22Rv1 (cell line): ENCODE measurements at regions not wholly inside any gene's neighbourhood (a gene's known extent, or its start where the extent isn't known, plus 50 kb on each side); places are given as distances from the start of the nearest gene placed in this dataset.

Experiments
- H3K27ac ChIP-seq: fragments of 450-650 bp; 2 replicates; pipeline ENCODE4 v1.5.1; 2017
- ZFX ChIP-seq: fragments of 450-650 bp; IDR thresholded peaks from 2 replicates; pipeline ENCODE4 v1.6.1; 2017; ENCODE audit warnings: antibody characterized with exemption, borderline replicate concordance
- TF ChIP-seq, protein P1 (sequence below): fragments of 450-650 bp; IDR thresholded peaks from 2 replicates; pipeline ENCODE4 v1.5.1; 2017; ENCODE audit warnings: mild to moderate bottlenecking

DNA sequence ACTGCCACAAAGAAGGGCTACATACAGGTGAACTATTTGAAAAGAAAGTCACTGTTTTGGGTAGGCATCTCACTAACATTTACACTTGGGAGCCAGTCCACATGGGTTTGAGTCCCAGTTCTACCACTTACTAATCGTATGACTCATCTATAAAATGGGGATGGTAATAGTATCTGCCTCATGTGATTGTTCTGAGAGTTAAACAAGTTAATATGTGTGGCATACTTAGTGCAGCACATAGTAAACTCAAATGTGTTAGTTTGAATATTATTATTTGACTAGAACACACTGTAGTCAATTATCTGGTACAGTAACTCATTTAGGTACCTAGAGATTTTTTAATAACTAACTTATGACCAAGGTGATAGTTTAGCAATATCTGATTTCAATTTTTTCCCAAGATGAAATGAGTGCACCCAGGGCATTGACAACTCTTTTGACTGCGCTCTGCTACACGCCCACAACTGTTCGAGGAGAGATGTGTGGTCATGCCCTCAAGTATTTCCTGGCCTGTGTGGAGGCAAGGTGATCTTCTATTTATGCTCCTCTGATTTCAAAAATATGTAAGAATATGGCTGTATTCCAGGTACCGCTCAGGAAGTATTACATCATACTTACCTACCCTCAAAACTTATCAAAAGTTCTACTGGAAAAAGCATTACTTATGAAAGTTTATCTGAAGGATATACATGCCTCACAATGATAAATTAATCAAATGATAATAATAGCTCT lies 210.6 kb upstream of the EGLN3 start:
- TF ChIP-seq, protein P1, sequence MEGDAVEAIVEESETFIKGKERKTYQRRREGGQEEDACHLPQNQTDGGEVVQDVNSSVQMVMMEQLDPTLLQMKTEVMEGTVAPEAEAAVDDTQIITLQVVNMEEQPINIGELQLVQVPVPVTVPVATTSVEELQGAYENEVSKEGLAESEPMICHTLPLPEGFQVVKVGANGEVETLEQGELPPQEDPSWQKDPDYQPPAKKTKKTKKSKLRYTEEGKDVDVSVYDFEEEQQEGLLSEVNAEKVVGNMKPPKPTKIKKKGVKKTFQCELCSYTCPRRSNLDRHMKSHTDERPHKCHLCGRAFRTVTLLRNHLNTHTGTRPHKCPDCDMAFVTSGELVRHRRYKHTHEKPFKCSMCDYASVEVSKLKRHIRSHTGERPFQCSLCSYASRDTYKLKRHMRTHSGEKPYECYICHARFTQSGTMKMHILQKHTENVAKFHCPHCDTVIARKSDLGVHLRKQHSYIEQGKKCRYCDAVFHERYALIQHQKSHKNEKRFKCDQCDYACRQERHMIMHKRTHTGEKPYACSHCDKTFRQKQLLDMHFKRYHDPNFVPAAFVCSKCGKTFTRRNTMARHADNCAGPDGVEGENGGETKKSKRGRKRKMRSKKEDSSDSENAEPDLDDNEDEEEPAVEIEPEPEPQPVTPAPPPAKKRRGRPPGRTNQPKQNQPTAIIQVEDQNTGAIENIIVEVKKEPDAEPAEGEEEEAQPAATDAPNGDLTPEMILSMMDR, result no peak
- no peak for TF ChIP-seq ZFX
- H3K27ac ChIP-seq, result no peak overlapping the region

DNA sequence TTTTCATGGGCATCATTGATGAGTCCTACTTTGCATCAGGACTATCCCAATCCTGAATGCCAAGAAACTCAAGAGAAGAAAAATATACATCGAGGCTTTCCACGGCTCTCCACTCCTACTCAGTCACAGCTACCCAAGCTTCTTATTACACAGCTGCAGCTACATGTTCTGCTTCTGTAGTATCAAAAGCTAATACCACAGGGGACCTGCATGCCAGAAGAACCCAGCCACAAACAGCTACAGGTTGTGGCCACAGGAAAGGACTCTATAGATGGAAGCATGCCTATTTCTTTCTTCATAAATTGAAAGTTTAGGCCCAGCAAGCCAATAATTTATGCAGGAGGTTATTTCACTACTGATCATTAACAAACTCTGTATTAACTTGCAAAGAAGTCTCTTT lies 209.7 kb upstream of the EGLN3 start:
- no peak overlapping the region for H3K27ac ChIP-seq
- TF ChIP-seq, protein P1, result no peak
- TF ChIP-seq ZFX, result no peak

DNA sequence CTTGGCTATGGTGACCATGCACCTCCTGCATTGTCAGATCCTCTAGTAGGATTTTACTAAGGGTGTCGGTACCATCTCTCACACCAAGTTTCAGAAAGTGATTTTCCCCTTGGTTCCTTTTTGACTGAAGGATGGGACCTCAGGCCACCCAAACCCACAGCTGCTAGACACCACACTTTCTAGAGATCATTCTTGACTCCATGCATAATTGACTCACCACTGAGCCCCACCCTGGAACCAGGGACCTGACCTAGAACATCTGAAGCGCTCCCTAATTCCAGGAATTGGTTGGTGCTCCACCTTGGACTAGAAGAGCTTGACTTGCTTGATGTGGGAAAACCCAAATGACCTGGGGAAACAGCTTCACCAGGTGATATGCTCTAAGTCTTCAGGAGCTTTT lies 206.8 kb upstream of the EGLN3 start:
- H3K27ac ChIP-seq, result no peak overlapping the region
- TF ChIP-seq, protein P1, result no peak
- no peak for TF ChIP-seq ZFX

DNA sequence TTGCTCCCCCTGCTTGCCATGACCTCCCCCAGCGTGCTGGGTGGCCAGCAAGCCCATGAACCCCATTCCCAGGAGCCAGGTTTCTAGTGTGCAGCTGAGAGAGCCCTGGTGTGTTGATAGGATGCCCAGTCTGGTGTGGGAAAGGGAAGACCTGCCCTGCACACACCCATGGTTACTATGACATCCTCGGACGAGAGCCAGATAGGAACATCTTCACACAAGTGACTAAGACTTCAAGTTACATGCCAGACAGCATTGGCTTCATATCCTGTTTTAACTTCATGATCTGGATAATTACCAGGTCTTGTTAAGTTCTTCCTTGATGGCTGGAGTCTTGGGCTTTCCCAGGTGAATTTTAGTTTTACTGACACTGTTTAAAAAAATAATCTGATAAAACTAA lies 196.6 kb upstream of the EGLN3 start:
- H3K27ac ChIP-seq, result no peak overlapping the region
- TF ChIP-seq, protein P1, result no peak
- no peak for TF ChIP-seq ZFX

DNA sequence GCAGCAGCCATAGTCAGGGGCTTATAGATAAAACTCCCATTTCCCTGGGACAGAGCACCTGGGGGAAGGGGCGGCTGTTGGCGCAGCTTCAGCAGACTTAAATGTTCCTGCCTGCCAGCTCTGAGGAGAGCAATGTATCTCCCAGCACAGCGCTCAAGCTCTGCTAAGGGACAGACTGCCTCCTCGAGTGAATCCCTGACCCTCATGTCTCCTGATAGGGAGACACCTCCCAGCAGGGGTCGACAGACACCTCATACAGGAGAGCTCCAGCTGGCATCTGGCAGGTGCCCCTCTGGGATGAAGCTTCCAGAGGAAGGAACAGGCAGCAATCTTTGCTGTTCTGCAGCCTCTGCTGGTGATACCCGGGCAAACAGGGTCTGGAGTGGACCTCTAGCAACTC lies 189.3 kb upstream of the EGLN3 start:
- H3K27ac ChIP-seq, result peak overlapping the region; percentile 71

DNA sequence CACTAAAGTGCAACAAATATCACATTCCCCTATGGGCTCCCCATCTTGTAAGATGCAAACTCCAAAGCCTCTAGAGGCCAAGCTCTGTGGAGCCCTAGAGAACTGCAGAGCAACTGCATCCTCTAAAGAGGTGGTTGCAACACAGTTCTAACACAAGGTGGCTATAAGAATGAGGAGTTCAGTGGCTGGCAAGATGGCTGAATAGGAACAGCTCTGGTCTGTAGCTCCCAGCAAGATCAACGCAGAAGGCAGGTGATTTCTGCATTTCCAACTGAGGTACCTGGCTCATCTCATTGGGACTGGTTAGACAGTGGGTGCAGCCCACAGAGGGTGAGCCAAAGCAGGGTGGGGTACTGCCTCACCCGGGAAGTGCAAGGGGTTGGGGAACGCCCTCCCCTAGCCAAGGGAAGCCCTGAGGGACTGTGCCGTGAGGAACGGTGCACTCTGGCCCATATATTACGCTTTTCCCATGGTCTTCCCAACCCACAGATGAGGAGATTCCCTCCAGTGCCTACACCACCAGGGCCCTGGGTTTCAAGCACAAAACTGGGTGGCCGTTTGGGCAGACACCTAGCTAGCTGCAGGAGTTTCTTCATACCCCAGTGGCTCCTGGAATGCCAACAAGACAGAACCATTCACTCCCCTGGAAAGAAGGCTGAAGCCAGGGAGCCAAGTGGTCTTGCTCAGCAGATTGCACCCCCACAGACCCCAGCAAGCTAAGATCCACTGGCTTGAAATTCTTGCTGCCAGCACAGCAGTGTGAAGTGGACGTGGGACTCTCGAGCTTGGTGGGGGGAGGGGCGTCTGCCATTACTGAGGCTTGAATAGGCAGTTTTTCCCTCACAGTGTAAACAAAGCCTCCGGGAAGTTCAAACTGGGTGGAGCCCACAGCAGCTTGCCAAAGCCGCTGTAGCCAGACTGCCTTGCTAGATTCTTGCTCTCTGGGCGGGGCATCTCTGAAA lies 188.6 kb upstream of the EGLN3 start:
- H3K27ac ChIP-seq, result peak overlapping the region; percentile 71

DNA sequence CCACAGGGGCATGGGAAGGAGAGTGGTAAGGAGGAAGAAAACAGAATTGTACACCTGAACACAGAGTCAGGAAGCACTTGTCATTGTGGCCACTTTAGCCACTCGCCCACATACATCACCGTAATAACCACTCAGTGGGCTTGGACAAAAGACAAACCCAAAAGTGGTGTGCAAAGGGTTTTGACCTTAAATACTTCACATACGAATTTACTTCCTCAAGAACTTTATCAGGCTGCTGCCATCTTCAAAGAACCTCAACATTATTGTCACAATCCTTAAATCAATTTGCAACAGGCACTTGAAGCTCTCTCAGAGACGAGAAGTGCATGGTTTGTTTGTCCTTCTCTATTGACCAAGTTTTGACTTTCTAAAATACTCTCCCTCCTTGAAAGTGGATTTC lies 187.3 kb upstream of the EGLN3 start:
- TF ChIP-seq, protein P1, result no peak
- no peak for TF ChIP-seq ZFX
- H3K27ac ChIP-seq, result peak overlapping the region; percentile 71
